ENCODE measurements at regions not wholly inside any gene's neighbourhood (a gene's known extent, or its start where the extent isn't known, plus 50 kb on each side); places are given as distances from the start of the nearest gene placed in this dataset.

DNA sequence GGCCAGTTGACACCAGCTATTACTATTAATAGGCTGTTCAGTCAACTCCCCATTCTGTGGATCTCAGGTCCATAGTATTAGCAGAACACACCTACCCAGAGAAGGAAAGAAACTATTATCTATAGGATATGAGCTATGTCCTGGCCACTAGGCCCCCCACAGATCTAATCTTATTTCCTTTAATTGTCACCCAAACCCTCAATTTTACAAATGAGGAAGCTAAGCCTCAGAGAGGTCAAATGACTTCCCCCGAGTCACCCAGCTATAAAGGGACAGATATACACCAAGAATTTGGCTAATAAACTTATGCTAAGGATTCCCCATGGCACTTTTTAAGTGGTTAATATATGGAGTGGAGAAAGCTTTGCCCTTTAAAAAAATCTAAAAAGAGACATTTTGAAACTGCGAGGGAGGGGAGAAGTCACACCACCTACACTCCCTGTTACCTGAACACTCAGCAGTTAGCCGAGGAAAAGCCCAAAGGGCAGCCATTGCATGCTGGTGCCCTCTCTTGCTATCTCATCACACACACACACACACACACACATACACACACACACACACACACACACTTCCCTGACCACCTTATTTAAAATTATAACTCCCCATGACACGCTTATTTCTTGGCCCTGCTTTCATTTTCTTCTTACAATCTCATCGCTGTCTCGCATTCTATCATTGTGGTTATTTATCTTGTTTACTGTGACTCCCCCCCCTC lies 157.0 kb upstream of the ADO start:
- TF ChIP-seq, protein P1, sequence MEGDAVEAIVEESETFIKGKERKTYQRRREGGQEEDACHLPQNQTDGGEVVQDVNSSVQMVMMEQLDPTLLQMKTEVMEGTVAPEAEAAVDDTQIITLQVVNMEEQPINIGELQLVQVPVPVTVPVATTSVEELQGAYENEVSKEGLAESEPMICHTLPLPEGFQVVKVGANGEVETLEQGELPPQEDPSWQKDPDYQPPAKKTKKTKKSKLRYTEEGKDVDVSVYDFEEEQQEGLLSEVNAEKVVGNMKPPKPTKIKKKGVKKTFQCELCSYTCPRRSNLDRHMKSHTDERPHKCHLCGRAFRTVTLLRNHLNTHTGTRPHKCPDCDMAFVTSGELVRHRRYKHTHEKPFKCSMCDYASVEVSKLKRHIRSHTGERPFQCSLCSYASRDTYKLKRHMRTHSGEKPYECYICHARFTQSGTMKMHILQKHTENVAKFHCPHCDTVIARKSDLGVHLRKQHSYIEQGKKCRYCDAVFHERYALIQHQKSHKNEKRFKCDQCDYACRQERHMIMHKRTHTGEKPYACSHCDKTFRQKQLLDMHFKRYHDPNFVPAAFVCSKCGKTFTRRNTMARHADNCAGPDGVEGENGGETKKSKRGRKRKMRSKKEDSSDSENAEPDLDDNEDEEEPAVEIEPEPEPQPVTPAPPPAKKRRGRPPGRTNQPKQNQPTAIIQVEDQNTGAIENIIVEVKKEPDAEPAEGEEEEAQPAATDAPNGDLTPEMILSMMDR (IDR thresholded peaks at IDR 0.05): no peak
- TF ChIP-seq POLR2A (IDR thresholded peaks at IDR 0.05) (no peak), EP300 (IDR thresholded peaks at IDR 0.05) (no peak)

Data from tibial nerve (tissue), 4 donors.